Colonic mucosa (tissue), 4 donors: ENCODE measurements at regions not wholly inside any gene's neighbourhood (a gene's known extent, or its start where the extent isn't known, plus 50 kb on each side); places are given as distances from the start of the nearest gene placed in this dataset.

Experiments
- DNase-seq: peaks from one replicate; pipeline ENCODE4 v3.0.0-alpha.2; 2020
- H3K27ac ChIP-seq: fragments of 200-600 bp; one replicate; pipeline ENCODE4 v1.8.0; 2021
- H3K27me3 ChIP-seq: fragments of 200-600 bp; one replicate; pipeline ENCODE4 v1.8.0; 2021
- H3K36me3 ChIP-seq: fragments of 200-600 bp; one replicate; pipeline ENCODE4 v1.8.0; 2021
- H3K4me1 ChIP-seq: fragments of 200-600 bp; one replicate; pipeline ENCODE4 v1.8.0; 2021; ENCODE audit warnings: mild to moderate bottlenecking
- H3K4me3 ChIP-seq: fragments of 200-600 bp; one replicate; pipeline ENCODE4 v1.8.0; 2021
- H3K9ac ChIP-seq, 2 donors: one replicate each; pipeline ENCODE4 v1.7.0; 2013; ENCODE audit warnings: control low read depth in 2 of 2, low read depth in 2 of 2, low read length in 2 of 2
- H3K9me3 ChIP-seq: fragments of 200-600 bp; one replicate; pipeline ENCODE4 v1.8.0; 2021
- intact Hi-C: fragments of 100-400 bp; cut with DNase I; formaldehyde crosslinking; loops from one replicate; pipeline ENCODE4 v1.14.1; 2022
- TF ChIP-seq, protein P1 (sequence below): fragments of 200-600 bp; IDR thresholded peaks from one replicate; pipeline ENCODE4 v1.8.0; 2022; ENCODE audit warnings: antibody characterized with exemption, mild to moderate bottlenecking
- donor health status: healthy.
- donor health status: DM: no; HTN: no; CAD: no.
- donor health status: DM: no; HTN: no; CAD: no.

DNA sequence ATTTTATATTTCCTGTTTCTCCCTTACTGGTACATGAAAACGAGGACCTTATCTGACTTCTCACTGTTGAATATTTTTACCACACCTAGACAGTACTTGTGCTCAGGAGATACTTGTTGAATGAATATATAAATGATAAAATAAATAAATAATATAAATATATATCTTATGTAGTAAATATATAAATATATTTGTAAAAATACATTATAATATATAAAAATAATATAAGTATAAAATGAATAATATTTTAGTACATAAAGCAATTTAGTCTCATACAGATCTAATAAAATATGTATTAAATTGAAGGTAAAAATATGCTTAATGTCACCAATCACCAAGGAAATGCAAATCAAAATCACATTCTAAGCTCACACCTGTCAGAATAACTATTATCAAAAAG lies 360.6 kb downstream of the EFNA5 start:
- DNase-seq, result no peak
- TF ChIP-seq, protein P1, sequence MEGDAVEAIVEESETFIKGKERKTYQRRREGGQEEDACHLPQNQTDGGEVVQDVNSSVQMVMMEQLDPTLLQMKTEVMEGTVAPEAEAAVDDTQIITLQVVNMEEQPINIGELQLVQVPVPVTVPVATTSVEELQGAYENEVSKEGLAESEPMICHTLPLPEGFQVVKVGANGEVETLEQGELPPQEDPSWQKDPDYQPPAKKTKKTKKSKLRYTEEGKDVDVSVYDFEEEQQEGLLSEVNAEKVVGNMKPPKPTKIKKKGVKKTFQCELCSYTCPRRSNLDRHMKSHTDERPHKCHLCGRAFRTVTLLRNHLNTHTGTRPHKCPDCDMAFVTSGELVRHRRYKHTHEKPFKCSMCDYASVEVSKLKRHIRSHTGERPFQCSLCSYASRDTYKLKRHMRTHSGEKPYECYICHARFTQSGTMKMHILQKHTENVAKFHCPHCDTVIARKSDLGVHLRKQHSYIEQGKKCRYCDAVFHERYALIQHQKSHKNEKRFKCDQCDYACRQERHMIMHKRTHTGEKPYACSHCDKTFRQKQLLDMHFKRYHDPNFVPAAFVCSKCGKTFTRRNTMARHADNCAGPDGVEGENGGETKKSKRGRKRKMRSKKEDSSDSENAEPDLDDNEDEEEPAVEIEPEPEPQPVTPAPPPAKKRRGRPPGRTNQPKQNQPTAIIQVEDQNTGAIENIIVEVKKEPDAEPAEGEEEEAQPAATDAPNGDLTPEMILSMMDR, result no peak

DNA sequence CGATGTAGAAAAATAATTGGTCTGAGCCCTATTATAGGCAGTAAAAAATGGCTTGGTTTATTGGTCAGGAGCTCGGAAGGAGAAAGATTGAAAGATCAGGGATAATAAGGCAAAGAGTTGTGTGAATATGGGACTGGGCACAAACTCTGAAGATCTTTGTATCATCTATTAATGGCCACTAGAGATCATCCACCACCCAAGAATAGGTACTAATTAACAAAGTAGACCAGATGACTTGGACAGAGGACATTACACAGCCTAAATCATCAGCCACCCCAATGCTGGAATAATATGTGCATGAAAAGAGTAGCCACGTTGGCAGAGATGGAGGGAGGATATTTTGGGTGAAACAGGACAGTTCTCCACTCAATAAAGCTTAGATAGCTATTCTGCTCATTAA lies 364.1 kb downstream of the EFNA5 start:
- no peak for DNase-seq
- no peaks in the 10 kb centered on the region for H3K36me3 ChIP-seq

More for the DNA sequence above, 360.6 kb downstream of the EFNA5 start:
- no peak overlapping the region for H3K27ac ChIP-seq
- H3K4me1 ChIP-seq, result no peaks in the 10 kb centered on the region
- H3K4me3 ChIP-seq, result no peak overlapping the region
- intact Hi-C loops, result no loop called here
- no peak overlapping the region for H3K9ac ChIP-seq
- no peaks in the 10 kb centered on the region for H3K9me3 ChIP-seq
- H3K27me3 ChIP-seq, result no peaks in the 10 kb centered on the region
- no peaks in the 10 kb centered on the region for H3K36me3 ChIP-seq

GRCh38 chr5:107306002-107306401 lies 364.7 kb downstream of the EFNA5 start:
- intact Hi-C loops, result no loop called here
- Histone ChIP-seq H3K4me1 (no peaks in the 10 kb centered on the region), H3K27me3 (no peaks in the 10 kb centered on the region), H3K36me3 (no peaks in the 10 kb centered on the region), H3K9ac (no peak overlapping the region), H3K9me3 (no peaks in the 10 kb centered on the region), H3K4me3 (no peak overlapping the region), H3K27ac (no peak overlapping the region)
- DNase-seq, result no peak
- TF ChIP-seq, protein P1, result no peak

More for the DNA sequence above, 364.1 kb downstream of the EFNA5 start:
- TF ChIP-seq, protein P1, result no peak
- no peak overlapping the region for H3K27ac ChIP-seq
- H3K9me3 ChIP-seq, result no peaks in the 10 kb centered on the region
- H3K4me3 ChIP-seq, result no peak overlapping the region
- no peaks in the 10 kb centered on the region for H3K4me1 ChIP-seq
- intact Hi-C loops, result no loop called here
- H3K27me3 ChIP-seq, result no peaks in the 10 kb centered on the region
- no peak overlapping the region for H3K9ac ChIP-seq

DNA sequence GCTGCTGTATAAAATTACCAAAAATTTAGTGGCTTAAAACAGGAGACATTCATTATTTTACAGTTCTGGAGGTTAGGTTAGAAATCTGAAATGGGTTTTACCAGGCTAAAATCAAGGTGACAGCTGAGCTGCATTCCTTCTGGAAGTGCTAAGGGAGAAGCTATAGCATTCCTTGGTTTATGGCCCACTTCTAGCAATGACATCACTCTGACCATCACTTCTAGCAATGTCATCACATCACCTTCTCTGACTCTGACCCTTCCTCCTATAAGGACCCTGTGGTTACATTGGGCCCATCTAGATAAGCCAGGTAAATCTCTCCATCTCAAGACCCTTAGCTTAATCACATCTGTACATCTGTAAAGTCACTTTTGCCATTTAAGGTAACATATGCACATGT lies 366.1 kb downstream of the EFNA5 start:
- no peaks in the 10 kb centered on the region for H3K36me3 ChIP-seq
- H3K4me3 ChIP-seq, result no peak overlapping the region
- no peak for DNase-seq
- no peaks in the 10 kb centered on the region for H3K27me3 ChIP-seq
- TF ChIP-seq, protein P1, result no peak
- H3K4me1 ChIP-seq, result no peaks in the 10 kb centered on the region
- no peak overlapping the region for H3K9ac ChIP-seq
- intact Hi-C loops, result no loop called here
- H3K9me3 ChIP-seq, result no peaks in the 10 kb centered on the region
- H3K27ac ChIP-seq, result no peak overlapping the region

DNA sequence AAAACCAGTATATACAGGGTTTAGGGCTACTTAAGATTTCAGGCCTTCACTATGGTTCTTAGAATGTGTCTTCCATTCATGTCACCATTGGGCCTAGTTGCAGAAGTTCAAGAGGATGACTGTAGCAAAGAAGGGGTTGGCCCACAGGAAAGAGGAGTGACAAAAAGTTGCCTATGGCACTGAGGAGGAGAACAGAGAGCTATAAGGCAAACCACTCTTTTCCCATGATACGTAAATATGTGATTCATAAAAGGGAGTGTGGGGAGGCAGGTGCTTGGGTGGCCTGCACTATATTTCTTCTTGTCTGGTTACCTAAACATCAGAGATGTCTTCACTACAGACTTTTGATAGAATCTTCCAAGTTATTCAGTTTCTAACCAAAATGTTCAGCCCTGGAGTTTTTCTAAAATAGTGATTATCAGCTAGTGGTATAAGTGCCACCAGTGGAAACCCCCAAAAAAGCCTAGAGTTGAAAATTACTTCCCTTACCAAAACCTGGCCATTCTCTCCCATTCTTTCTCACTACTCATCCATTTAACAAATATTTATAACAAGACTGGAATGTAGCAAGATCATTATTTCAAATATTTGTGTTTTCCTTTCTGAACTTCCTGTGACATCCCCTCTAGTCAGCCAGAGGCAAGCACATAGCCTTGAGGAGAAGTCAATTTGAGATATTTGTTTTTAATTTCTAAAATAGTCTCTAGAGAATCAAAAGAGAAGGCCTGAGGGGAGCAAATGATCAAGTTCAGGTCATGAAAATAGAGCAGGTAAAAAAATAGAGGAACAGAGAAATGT lies 367.4 kb downstream of the EFNA5 start:
- Histone ChIP-seq H3K27ac (no peak overlapping the region), H3K9me3 (no peaks in the 10 kb centered on the region), H3K36me3 (no peaks in the 10 kb centered on the region), H3K4me1 (no peaks in the 10 kb centered on the region), H3K9ac (no peak overlapping the region), H3K27me3 (no peaks in the 10 kb centered on the region), H3K4me3 (no peak overlapping the region)
- intact Hi-C loops, result no loop called here
- DNase-seq, result no peak
- TF ChIP-seq, protein P1, result no peak
